Suprapubic skin (tissue), 4 donors: ENCODE measurements at regions not wholly inside any gene's neighbourhood (a gene's known extent, or its start where the extent isn't known, plus 50 kb on each side); places are given as distances from the start of the nearest gene placed in this dataset.

Source experiments
- EP300 ChIP-seq: sonication (generic); formaldehyde crosslinking; IDR thresholded peaks from one replicate; pipeline ENCODE4 v1.6.1; 2017; ENCODE audit warnings: antibody characterized with exemption
- POLR2A ChIP-seq, 2 donors: fragments of 450-650 bp; IDR thresholded peaks; one replicate each; pipeline ENCODE4 v1.6.1; 2017; ENCODE audit warnings: antibody characterized with exemption in 2 of 2, mild to moderate bottlenecking in 2 of 2, moderate library complexity in 2 of 2
- POLR2AphosphoS5 ChIP-seq, 3 donors: sonication (generic); formaldehyde crosslinking; IDR thresholded peaks; one replicate each; pipeline ENCODE4 v1.6.1; 2017; ENCODE audit warnings: antibody characterized with exemption in 3 of 3
- TF ChIP-seq, protein P1 (sequence below), 2 donors: fragments of 200-600 bp in 1 of 2; fragments of 450-650 bp in 1 of 2; sonication (generic) in 1 of 2; IDR thresholded peaks; one replicate each; pipeline ENCODE4 v1.5.1; 2016 to 2019; ENCODE audit warnings: antibody characterized with exemption in 2 of 2, mild to moderate bottlenecking in 1 of 2, moderate library complexity in 1 of 2

DNA sequence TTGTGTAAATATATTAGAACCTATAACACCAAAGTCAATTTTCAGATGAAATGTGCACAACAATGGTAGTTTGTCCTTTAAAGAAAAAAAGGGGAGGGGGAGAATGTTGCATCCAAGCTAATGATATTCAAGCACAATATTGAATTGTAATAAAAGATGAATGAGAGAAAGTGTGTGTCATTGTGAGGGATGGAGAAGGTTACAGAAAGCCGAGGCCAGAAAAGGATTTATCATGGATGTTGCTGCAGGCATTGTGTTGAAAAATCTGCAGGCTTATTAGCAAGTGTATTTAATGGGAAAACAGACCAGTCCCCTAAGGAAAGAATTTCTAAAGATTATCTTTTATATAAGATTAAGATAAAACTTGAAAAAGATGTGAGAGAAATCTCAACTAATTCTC lies 186.5 kb downstream of the SPTSSA start:
- TF ChIP-seq, protein P1, sequence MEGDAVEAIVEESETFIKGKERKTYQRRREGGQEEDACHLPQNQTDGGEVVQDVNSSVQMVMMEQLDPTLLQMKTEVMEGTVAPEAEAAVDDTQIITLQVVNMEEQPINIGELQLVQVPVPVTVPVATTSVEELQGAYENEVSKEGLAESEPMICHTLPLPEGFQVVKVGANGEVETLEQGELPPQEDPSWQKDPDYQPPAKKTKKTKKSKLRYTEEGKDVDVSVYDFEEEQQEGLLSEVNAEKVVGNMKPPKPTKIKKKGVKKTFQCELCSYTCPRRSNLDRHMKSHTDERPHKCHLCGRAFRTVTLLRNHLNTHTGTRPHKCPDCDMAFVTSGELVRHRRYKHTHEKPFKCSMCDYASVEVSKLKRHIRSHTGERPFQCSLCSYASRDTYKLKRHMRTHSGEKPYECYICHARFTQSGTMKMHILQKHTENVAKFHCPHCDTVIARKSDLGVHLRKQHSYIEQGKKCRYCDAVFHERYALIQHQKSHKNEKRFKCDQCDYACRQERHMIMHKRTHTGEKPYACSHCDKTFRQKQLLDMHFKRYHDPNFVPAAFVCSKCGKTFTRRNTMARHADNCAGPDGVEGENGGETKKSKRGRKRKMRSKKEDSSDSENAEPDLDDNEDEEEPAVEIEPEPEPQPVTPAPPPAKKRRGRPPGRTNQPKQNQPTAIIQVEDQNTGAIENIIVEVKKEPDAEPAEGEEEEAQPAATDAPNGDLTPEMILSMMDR (IDR thresholded peaks at IDR 0.05), result no peak
- TF ChIP-seq EP300 (no peak), POLR2AphosphoS5 (IDR thresholded peaks at IDR 0.05) (no peak), POLR2A (IDR thresholded peaks at IDR 0.05) (no peak)
